GM23338 (cell line): ENCODE measurements at regions not wholly inside any gene's neighbourhood (a gene's known extent, or its start where the extent isn't known, plus 50 kb on each side); places are given as distances from the start of the nearest gene placed in this dataset.

Source experiments
- ATAC-seq: fragments of 200-7000 bp; cut with Tn5 transposase; 3 replicates; pipeline ENCODE4 v1.9.1; 2020
- DNase-seq: peaks from one replicate; pipeline ENCODE4 v3.0.0-alpha.2; 2015; ENCODE audit warnings: low spot score
- H2AFZ ChIP-seq: fragments of 200-600 bp; sonication (generic); 2 replicates; pipeline ENCODE4 v1.8.0; 2016; ENCODE audit warnings: antibody characterized with exemption, mild to moderate bottlenecking, moderate library complexity
- H3F3A ChIP-seq: fragments of 200-600 bp; sonication (generic); replicated peaks from 2 replicates; pipeline ENCODE4 v1.8.0; 2017; ENCODE audit warnings: antibody characterized with exemption, mixed run types, low read depth
- H3K27ac ChIP-seq: fragments of 200-600 bp; sonication (generic); 2 replicates; pipeline ENCODE4 v1.6.1; 2016; ENCODE audit warnings: low read depth
- H3K27me3 ChIP-seq: fragments of 200-600 bp; sonication (generic); 2 replicates; pipeline ENCODE4 v1.8.0; 2016; ENCODE audit warnings: mild to moderate bottlenecking, mixed run types, moderate library complexity; ENCODE audit not compliant: insufficient read depth
- H3K36me3 ChIP-seq: fragments of 200-600 bp; sonication (generic); 2 replicates; pipeline ENCODE4 v1.8.0; 2016; ENCODE audit warnings: mild to moderate bottlenecking; ENCODE audit not compliant: insufficient read depth
- H3K4me1 ChIP-seq: fragments of 200-600 bp; sonication (generic); 2 replicates; pipeline ENCODE4 v1.8.0; 2016; ENCODE audit warnings: mild to moderate bottlenecking, moderate library complexity; ENCODE audit not compliant: insufficient read depth
- H3K4me2 ChIP-seq: fragments of 200-600 bp; sonication (generic); 2 replicates; pipeline ENCODE4 v1.7.1; 2017; ENCODE audit warnings: mixed run types
- H3K4me3 ChIP-seq: fragments of 200-600 bp; sonication (generic); 2 replicates; pipeline ENCODE4 v1.6.1; 2016; ENCODE audit warnings: mixed run types
- H3K79me2 ChIP-seq: fragments of 200-600 bp; sonication (generic); replicated peaks from 2 replicates; pipeline ENCODE4 v1.8.0; 2017; ENCODE audit warnings: mild to moderate bottlenecking; ENCODE audit not compliant: insufficient read depth
- H3K9me2 ChIP-seq: fragments of 200-600 bp; sonication (generic); 2 replicates; pipeline ENCODE4 v1.8.0; 2017; ENCODE audit not compliant: insufficient read depth
- H4K20me1 ChIP-seq: fragments of 200-600 bp; sonication (generic); replicated peaks from 2 replicates; pipeline ENCODE4 v1.8.0; 2017; ENCODE audit warnings: mild to moderate bottlenecking; ENCODE audit not compliant: insufficient read depth
- H3K27ac Mint-ChIP-seq: 2 replicates; pipeline ENCODE4 v1.8.0; 2020; ENCODE audit warnings: inconsistent platforms, mild to moderate bottlenecking, moderate library complexity, mixed read lengths
- H3K27me3 Mint-ChIP-seq: 3 replicates; pipeline ENCODE4 v1.8.0; 2022; ENCODE audit warnings: low read depth, mild to moderate bottlenecking, moderate library complexity, mixed read lengths, inconsistent platforms; ENCODE audit not compliant: insufficient read depth, poor library complexity
- H3K36me3 Mint-ChIP-seq: 3 replicates; pipeline ENCODE4 v1.8.0; 2021; ENCODE audit warnings: low read depth, mild to moderate bottlenecking, inconsistent platforms, moderate library complexity, mixed read lengths
- H3K4me1 Mint-ChIP-seq: 3 replicates; pipeline ENCODE4 v1.8.0; 2020; ENCODE audit warnings: mild to moderate bottlenecking, inconsistent platforms, mixed read lengths
- H3K4me3 Mint-ChIP-seq: 3 replicates; pipeline ENCODE4 v1.8.0; 2021; ENCODE audit warnings: moderate library complexity, mild to moderate bottlenecking, inconsistent platforms, mixed read lengths
- H3K9me3 Mint-ChIP-seq: 3 replicates; pipeline ENCODE4 v1.8.0; 2020; ENCODE audit warnings: moderate library complexity, mild to moderate bottlenecking, inconsistent platforms, mixed read lengths
- CREB1 ChIP-seq: fragments of 250-450 bp; sonication (Bioruptor Pico); IDR thresholded peaks from 2 replicates; pipeline ENCODE4 v1.5.0; 2020; ENCODE audit warnings: low read depth, mild to moderate bottlenecking, moderate library complexity
- EZH2 ChIP-seq: fragments of 200-600 bp; sonication (generic); IDR thresholded peaks from one replicate; pipeline ENCODE4 v1.8.0; 2017; ENCODE audit warnings: antibody characterized with exemption, mild to moderate bottlenecking, low read depth; ENCODE audit not compliant: unreplicated experiment
- EZH2phosphoT487 ChIP-seq: fragments of 200-600 bp; sonication (generic); IDR thresholded peaks from one replicate; pipeline ENCODE4 v1.8.1; 2018; ENCODE audit warnings: antibody characterized with exemption; ENCODE audit not compliant: unreplicated experiment
- JUNB ChIP-seq: IDR thresholded peaks from one replicate; pipeline ENCODE4 v1.6.1; 2016; ENCODE audit warnings: antibody characterized with exemption; ENCODE audit not compliant: unreplicated experiment
- NANOG ChIP-seq: IDR thresholded peaks from 2 replicates; pipeline ENCODE4 v1.6.1; 2016; ENCODE audit warnings: antibody characterized with exemption, borderline replicate concordance
- POLR2AphosphoS5 ChIP-seq: IDR thresholded peaks from 2 replicates; pipeline ENCODE4 v1.6.1; 2016; ENCODE audit warnings: antibody characterized with exemption, low read depth
- REST ChIP-seq: IDR thresholded peaks from one replicate; pipeline ENCODE4 v1.6.1; 2018; ENCODE audit warnings: antibody characterized with exemption; ENCODE audit not compliant: unreplicated experiment
- STAT1 ChIP-seq: IDR thresholded peaks from one replicate; pipeline ENCODE4 v1.6.1; 2016; ENCODE audit warnings: antibody characterized with exemption; ENCODE audit not compliant: unreplicated experiment
- ZNF114 ChIP-seq: fragments of 250-450 bp; sonication (Bioruptor Pico); IDR thresholded peaks from 2 replicates; pipeline ENCODE4 v1.5.0; 2020; ENCODE audit warnings: mild to moderate bottlenecking, moderate library complexity
- ZNF331 ChIP-seq: fragments of 250-450 bp; sonication (Bioruptor Pico); IDR thresholded peaks from 2 replicates; pipeline ENCODE4 v1.5.0; 2020; ENCODE audit warnings: low read depth, mild to moderate bottlenecking, moderate library complexity
- ZNF462 ChIP-seq: fragments of 250-450 bp; sonication (Bioruptor Pico); IDR thresholded peaks from 2 replicates; pipeline ENCODE4 v1.5.0; 2020; ENCODE audit warnings: mild to moderate bottlenecking, moderate library complexity
- TF ChIP-seq, protein P1 (sequence below), 2 experiments: fragments of 200-600 bp in 1 of 2; sonication (generic) in 1 of 2; conservative IDR thresholded peaks; 2 replicates each; pipeline versions ENCODE4 v1.5.1 to v1.6.1; 2016 to 2017; ENCODE audit warnings: antibody characterized with exemption in 2 of 2, low read depth in 2 of 2, mild to moderate bottlenecking in 2 of 2, moderate library complexity in 1 of 2
- TF ChIP-seq, protein P2 (sequence below): IDR thresholded peaks from 2 replicates; pipeline ENCODE4 v1.6.1; 2016; ENCODE audit warnings: antibody characterized with exemption

DNA sequence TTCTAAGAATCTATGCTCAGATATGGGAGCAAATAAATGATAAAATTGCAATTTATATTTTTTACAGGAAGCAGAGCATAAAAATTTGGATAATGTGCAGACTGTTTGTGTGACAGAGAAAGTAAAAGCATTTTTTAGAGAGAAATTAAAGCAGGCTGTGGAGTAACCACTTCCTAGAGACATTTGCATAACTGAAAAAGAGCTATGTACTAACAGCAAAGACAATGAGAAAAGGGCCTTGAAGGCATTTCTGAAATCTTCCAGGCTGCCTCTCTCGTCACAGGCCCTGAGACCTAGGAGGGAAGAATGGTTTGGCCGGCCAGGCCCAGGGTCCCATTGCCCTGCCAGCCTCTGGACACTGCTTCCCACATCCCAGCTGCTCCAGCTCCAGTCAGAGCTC, 247.2 kb downstream of the ALX1 start:
- Histone ChIP-seq H3F3A (no peaks in the 10 kb centered on the region), H3K27me3 (no peaks in the 10 kb centered on the region), H3K4me3 (no peak overlapping the region), H2AFZ (no peak overlapping the region; the same call in 1 of the 2 replicates), H3K36me3 (no peaks in the 10 kb centered on the region), H3K27ac (no peak overlapping the region), H3K9me2 (no peaks in the 10 kb centered on the region), H3K4me2 (peak overlapping the region; percentile 21; the same call in 1 of the 2 replicates), H3K79me2 (no peaks in the 10 kb centered on the region), H4K20me1 (no peaks in the 10 kb centered on the region), H3K4me1 (no peaks in the 10 kb centered on the region)
- DNase-seq (no peak), ATAC-seq (no peak)
- H3K4me3 Mint-ChIP-seq, result no peak overlapping the region
- H3K9me3 Mint-ChIP-seq, result no peaks in the 10 kb centered on the region; the same call in 2 of the 3 replicates
- TF ChIP-seq EZH2 (no peak), NANOG (no peak), POLR2AphosphoS5 (no peak), REST (no peak), EZH2phosphoT487 (no peak), ZNF462 (no peak), ZNF331 (CRISPR knock-in tag) (no peak), ZNF114 (CRISPR knock-in tag) (no peak), JUNB (no peak), CREB1 (CRISPR knock-in tag) (no peak), STAT1 (no peak)
- TF ChIP-seq, protein P1, sequence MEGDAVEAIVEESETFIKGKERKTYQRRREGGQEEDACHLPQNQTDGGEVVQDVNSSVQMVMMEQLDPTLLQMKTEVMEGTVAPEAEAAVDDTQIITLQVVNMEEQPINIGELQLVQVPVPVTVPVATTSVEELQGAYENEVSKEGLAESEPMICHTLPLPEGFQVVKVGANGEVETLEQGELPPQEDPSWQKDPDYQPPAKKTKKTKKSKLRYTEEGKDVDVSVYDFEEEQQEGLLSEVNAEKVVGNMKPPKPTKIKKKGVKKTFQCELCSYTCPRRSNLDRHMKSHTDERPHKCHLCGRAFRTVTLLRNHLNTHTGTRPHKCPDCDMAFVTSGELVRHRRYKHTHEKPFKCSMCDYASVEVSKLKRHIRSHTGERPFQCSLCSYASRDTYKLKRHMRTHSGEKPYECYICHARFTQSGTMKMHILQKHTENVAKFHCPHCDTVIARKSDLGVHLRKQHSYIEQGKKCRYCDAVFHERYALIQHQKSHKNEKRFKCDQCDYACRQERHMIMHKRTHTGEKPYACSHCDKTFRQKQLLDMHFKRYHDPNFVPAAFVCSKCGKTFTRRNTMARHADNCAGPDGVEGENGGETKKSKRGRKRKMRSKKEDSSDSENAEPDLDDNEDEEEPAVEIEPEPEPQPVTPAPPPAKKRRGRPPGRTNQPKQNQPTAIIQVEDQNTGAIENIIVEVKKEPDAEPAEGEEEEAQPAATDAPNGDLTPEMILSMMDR (conservative IDR thresholded peaks at IDR 0.05; ENCODE audit: low read depth in 2 of 2), result no peak
- TF ChIP-seq, protein P2, sequence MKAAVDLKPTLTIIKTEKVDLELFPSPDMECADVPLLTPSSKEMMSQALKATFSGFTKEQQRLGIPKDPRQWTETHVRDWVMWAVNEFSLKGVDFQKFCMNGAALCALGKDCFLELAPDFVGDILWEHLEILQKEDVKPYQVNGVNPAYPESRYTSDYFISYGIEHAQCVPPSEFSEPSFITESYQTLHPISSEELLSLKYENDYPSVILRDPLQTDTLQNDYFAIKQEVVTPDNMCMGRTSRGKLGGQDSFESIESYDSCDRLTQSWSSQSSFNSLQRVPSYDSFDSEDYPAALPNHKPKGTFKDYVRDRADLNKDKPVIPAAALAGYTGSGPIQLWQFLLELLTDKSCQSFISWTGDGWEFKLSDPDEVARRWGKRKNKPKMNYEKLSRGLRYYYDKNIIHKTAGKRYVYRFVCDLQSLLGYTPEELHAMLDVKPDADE, result no peak
- no peak overlapping the region for H3K27ac Mint-ChIP-seq
- H3K36me3 Mint-ChIP-seq, result no peaks in the 10 kb centered on the region
- peaks cover 1% of the 10 kb centered on the region for H3K27me3 Mint-ChIP-seq
- H3K4me1 Mint-ChIP-seq, result peaks cover 13% of the 10 kb centered on the region; the same call in 2 of the 3 replicates
